H1 (cell line): ENCODE measurements at regions not wholly inside any gene's neighbourhood (a gene's known extent, or its start where the extent isn't known, plus 50 kb on each side); places are given as distances from the start of the nearest gene placed in this dataset.

Experiments used
- CTCF ChIA-PET: fragments of 300-600 bp; sonication (Branson Sonifier 250); formaldehyde crosslinking; loops from one replicate; lab custom pipeline; 2021; ENCODE audit not compliant: partially characterized antibody; lab: Charles Lee
- POLR2A ChIA-PET: fragments of 300-600 bp; sonication (Branson Sonifier 250); formaldehyde crosslinking; loops from one replicate; lab custom pipeline; 2021; ENCODE audit warnings: inconsistent platforms; ENCODE audit not compliant: partially characterized antibody; lab: Charles Lee
- DNase-seq, 2 experiments: peaks; one replicate each; pipeline versions ENCODE4 v3.0.0 to v3.0.0-alpha.2; 2010 to 2022; ENCODE audit warnings: low spot score in 2 of 2, low read depth in 1 of 2, mixed read lengths in 1 of 2
- FAIRE-seq: peaks from 2 replicates; lab custom pipeline; 2011; peaks lifted over from hg19 to GRCh38; lab: Jason Lieb, UNC
- H2AFZ ChIP-seq: 2 replicates; pipeline ENCODE4 v1.8.1; 2012; ENCODE audit warnings: low read length, inconsistent platforms
- H2AK5ac ChIP-seq: 2 replicates; pipeline ENCODE4 v1.6.1; 2013; ENCODE audit warnings: low read depth, low read length
- H2BK120ac ChIP-seq: replicated peaks from 2 replicates; pipeline ENCODE3; 2013; ENCODE audit warnings: low read depth, low read length, inconsistent platforms
- H2BK12ac ChIP-seq: 2 replicates; pipeline ENCODE4 v1.6.1; 2013; ENCODE audit warnings: low read depth, low read length
- H2BK15ac ChIP-seq: 2 replicates; pipeline ENCODE4 v1.6.1; 2013; ENCODE audit warnings: low read length
- H2BK20ac ChIP-seq: 2 replicates; pipeline ENCODE4 v1.6.1; 2013; ENCODE audit warnings: low read length
- H2BK5ac ChIP-seq: 2 replicates; pipeline ENCODE4 v1.6.1; 2013; ENCODE audit warnings: low read depth, low read length
- H3K14ac ChIP-seq: 2 replicates; pipeline ENCODE4 v1.6.1; 2013; ENCODE audit warnings: inconsistent platforms; ENCODE audit not compliant: insufficient read length
- H3K18ac ChIP-seq: 2 replicates; pipeline ENCODE4 v1.6.1; 2013; ENCODE audit warnings: low read length; ENCODE audit errors: extremely low read depth
- H3K23ac ChIP-seq: 2 replicates; pipeline ENCODE4 v1.6.1; 2013; ENCODE audit warnings: inconsistent platforms; ENCODE audit not compliant: insufficient read length
- H3K23me2 ChIP-seq: 2 replicates; pipeline ENCODE4 v1.6.1; 2013; ENCODE audit warnings: low read depth, low read length
- H3K27ac ChIP-seq: 2 replicates; pipeline ENCODE4 v1.6.1; 2011; ENCODE audit warnings: low read depth, low read length, inconsistent platforms
- H3K27me3 ChIP-seq, 4 experiments: replicated peaks in 1 of 4; 1 replicate in 1 of 4; 2 replicates in 3 of 4; pipeline versions ENCODE4 v1.6.1 to v1.8.1; 2011 to 2013; ENCODE audit warnings: low read length in 3 of 4, mild to moderate bottlenecking in 3 of 4, inconsistent platforms in 2 of 4, mixed read lengths in 2 of 4, moderate library complexity in 1 of 4; ENCODE audit not compliant: control insufficient read depth in 3 of 4, insufficient read depth in 3 of 4; ENCODE audit errors: extremely low read depth in 1 of 4
- H3K36me3 ChIP-seq, 4 experiments: 2 replicates each; pipeline versions ENCODE4 v1.6.1 to v1.8.1; 2011 to 2013; ENCODE audit warnings: mild to moderate bottlenecking in 4 of 4, low read length in 3 of 4, moderate library complexity in 2 of 4, control low read depth in 1 of 4, inconsistent platforms in 1 of 4; ENCODE audit not compliant: insufficient read depth in 4 of 4, control insufficient read depth in 2 of 4
- H3K4ac ChIP-seq: replicated peaks from 2 replicates; pipeline ENCODE3; 2013; ENCODE audit warnings: low read length, low read depth, mixed read lengths, inconsistent platforms; ENCODE audit not compliant: insufficient read length
- H3K4me1 ChIP-seq, 4 experiments: replicated peaks in 1 of 4; 1 replicate in 1 of 4; 2 replicates in 3 of 4; pipeline versions ENCODE4 v1.6.1 to v1.8.1; 2011 to 2013; ENCODE audit warnings: low read length in 3 of 4, inconsistent platforms in 2 of 4, mixed read lengths in 1 of 4; ENCODE audit not compliant: insufficient read depth in 4 of 4, control insufficient read depth in 3 of 4
- H3K4me2 ChIP-seq, 2 experiments: 2 replicates each; pipeline versions ENCODE4 v1.6.1 to v1.8.1; 2011 to 2013; ENCODE audit warnings: low read depth in 2 of 2, low read length in 2 of 2, control low read depth in 1 of 2, inconsistent platforms in 1 of 2, mild to moderate bottlenecking in 1 of 2; ENCODE audit not compliant: insufficient read depth in 1 of 2
- H3K4me3 ChIP-seq, 4 experiments: fragments of 200-600, 300-600 bp in 1 of 4; sonication (generic), shearing (Covaris generic), sonication (Bioruptor Twin) in 1 of 4; 2 replicates each; pipeline versions ENCODE4 v1.5.1 to v1.8.1; 2011 to 2016; ENCODE audit warnings: low read length in 4 of 4, low read depth in 3 of 4, control low read depth in 2 of 4, inconsistent platforms in 2 of 4, mild to moderate bottlenecking in 2 of 4, mixed read lengths in 1 of 4, moderate library complexity in 1 of 4; ENCODE audit not compliant: insufficient read depth in 2 of 4; ENCODE audit errors: extremely low read depth in 1 of 4
- H3K56ac ChIP-seq: replicated peaks from 2 replicates; pipeline ENCODE3; 2013; ENCODE audit warnings: low read depth, mild to moderate bottlenecking, mixed read lengths, low read length, inconsistent platforms; ENCODE audit not compliant: insufficient read length
- H3K79me1 ChIP-seq: 2 replicates; pipeline ENCODE4 v1.6.1; 2013; ENCODE audit warnings: low read depth, low read length, control low read depth
- H3K79me2 ChIP-seq, 2 experiments: 2 replicates each; pipeline versions ENCODE4 v1.6.1 to v1.8.1; 2012 to 2013; ENCODE audit warnings: low read length in 2 of 2, mild to moderate bottlenecking in 2 of 2, inconsistent platforms in 1 of 2; ENCODE audit not compliant: insufficient read depth in 2 of 2, control insufficient read depth in 1 of 2
- H3K9ac ChIP-seq, 4 experiments: replicated peaks in 1 of 4; 1 replicate in 1 of 4; 2 replicates in 3 of 4; pipeline versions ENCODE4 v1.6.1 to v1.8.1; 2011 to 2013; ENCODE audit warnings: low read depth in 3 of 4, low read length in 3 of 4, control low read depth in 2 of 4, mild to moderate bottlenecking in 2 of 4, moderate library complexity in 2 of 4, inconsistent platforms in 1 of 4; ENCODE audit errors: extremely low read depth in 1 of 4
- H3K9me3 ChIP-seq, 2 experiments: 2 replicates each; pipeline versions ENCODE4 v1.6.1 to v1.8.1; 2012 to 2013; ENCODE audit warnings: mild to moderate bottlenecking in 2 of 2, moderate library complexity in 2 of 2, control low read depth in 1 of 2, inconsistent platforms in 1 of 2, low read depth in 1 of 2, low read length in 1 of 2, mixed read lengths in 1 of 2; ENCODE audit not compliant: insufficient read depth in 2 of 2
- H4K20me1 ChIP-seq, 2 experiments: replicated peaks in 1 of 2; 2 replicates each; pipeline versions ENCODE3 to v1.8.1; 2011 to 2013; ENCODE audit warnings: inconsistent platforms in 2 of 2, low read length in 2 of 2, mild to moderate bottlenecking in 1 of 2; ENCODE audit not compliant: insufficient read depth in 2 of 2, control insufficient read depth in 1 of 2
- H4K5ac ChIP-seq: 2 replicates; pipeline ENCODE4 v1.6.1; 2013; ENCODE audit warnings: low read length, low read depth, mixed read lengths, inconsistent platforms; ENCODE audit not compliant: insufficient read length
- H4K8ac ChIP-seq: 2 replicates; pipeline ENCODE4 v1.8.0; 2013; ENCODE audit warnings: mild to moderate bottlenecking, moderate library complexity, low read length, inconsistent platforms; ENCODE audit not compliant: insufficient read depth; ENCODE audit errors: extremely low read depth
- H4K91ac ChIP-seq: replicated peaks from 2 replicates; pipeline ENCODE3; 2013; ENCODE audit warnings: low read length, mixed read lengths, inconsistent platforms; ENCODE audit not compliant: insufficient read length
- BRCA1 ChIP-seq: IDR thresholded peaks from 2 replicates; pipeline ENCODE4 v1.6.1; 2012; ENCODE audit warnings: low read depth, low read length, improper control_type of control experiment
- CHD2 ChIP-seq: IDR thresholded peaks from 2 replicates; pipeline ENCODE4 v1.6.1; 2012; ENCODE audit warnings: low read length, improper control_type of control experiment
- CREB1 ChIP-seq: IDR thresholded peaks from 2 replicates; pipeline ENCODE4 v1.6.1; 2012; ENCODE audit warnings: inconsistent platforms
- KDM4A ChIP-seq: IDR thresholded peaks from one replicate; pipeline ENCODE4 v1.7.1; 2012; ENCODE audit warnings: low read depth, mild to moderate bottlenecking, moderate library complexity, low read length, inconsistent platforms; ENCODE audit not compliant: severe bottlenecking
- SAP30 ChIP-seq: fragments of 300-600 bp; sonication (generic); IDR thresholded peaks from 2 replicates; pipeline ENCODE4 v1.7.1; 2012; ENCODE audit warnings: low read length, moderate library complexity, mild to moderate bottlenecking, inconsistent platforms; ENCODE audit not compliant: insufficient read depth, insufficient replicate concordance
- WGBS, 2 experiments: shearing (Covaris generic) in 1 of 2; methylation state at CpG; one replicate each; pipeline versions ENCODE4 v1.1.6 to v1.1.7; 2013 to 2015; ENCODE audit warnings: low lambda C conversion rate in 2 of 2, mixed read lengths in 2 of 2, inconsistent platforms in 1 of 2, low coverage in 1 of 2, missing lambda C conversion rate in 1 of 2; ENCODE audit not compliant: insufficient replicate concordance in 2 of 2, insufficient coverage in 1 of 2, insufficient read length in 1 of 2; ENCODE audit errors: extremely low coverage in 1 of 2, missing lambda C conversion rate in 1 of 2; 5-methylcytosine and 5-hydroxymethylcytosine counted together

DNA sequence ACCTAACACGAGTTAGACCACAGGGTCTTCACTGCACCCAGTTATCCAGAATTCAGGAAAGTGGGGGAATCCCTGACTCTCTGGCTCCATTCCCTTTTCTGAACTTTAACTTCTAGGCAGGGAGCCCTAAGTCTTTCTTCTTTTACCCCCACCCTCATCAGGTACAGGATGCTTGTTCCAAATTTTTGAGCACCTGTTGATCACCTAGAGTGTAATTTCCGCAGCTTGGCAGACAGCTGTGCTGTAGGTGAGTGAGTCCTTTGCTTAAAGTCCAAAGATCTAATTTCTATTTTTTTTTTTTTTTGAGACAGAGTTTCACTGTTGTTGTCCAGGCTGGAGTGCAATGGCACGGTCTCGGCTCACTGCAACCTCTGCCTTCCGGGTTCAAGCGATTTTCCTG, 89.5 kb upstream of the AKIRIN2 start:
- ChIA-PET CTCF (no interaction called here), POLR2A (no interaction called here)
- no peak for DNase-seq
- Histone ChIP-seq H3K23me2 (no peaks in the 10 kb centered on the region), H3K79me2 (no peaks in the 10 kb centered on the region), H3K9ac (no peak overlapping the region), H2BK12ac (no peak overlapping the region), H4K8ac (no peak overlapping the region), H2BK5ac (no peak overlapping the region), H4K91ac (no peak overlapping the region), H3K4ac (no peak overlapping the region), H2AFZ (no peak overlapping the region), H3K36me3 (no peaks in the 10 kb centered on the region), H2BK20ac (no peak overlapping the region), H3K27ac (no peak overlapping the region), H3K23ac (no peak overlapping the region), H3K4me1 (peaks cover 0 to 18% (median 9%) of the 10 kb centered on the region in 4 experiments; a peak in 4 of 7 replicates), H2BK120ac (no peak overlapping the region), H3K14ac (no peak overlapping the region), H3K9me3 (no peaks in the 10 kb centered on the region), H3K56ac (no peak overlapping the region), H4K5ac (no peak overlapping the region), H4K20me1 (no peaks in the 10 kb centered on the region), H2AK5ac (no peak overlapping the region), H3K18ac (no peak overlapping the region), H3K79me1 (no peaks in the 10 kb centered on the region), H3K27me3 (no peaks in the 10 kb centered on the region), H3K4me3 (no peak overlapping the region), H3K4me2 (no peak overlapping the region), H2BK15ac (no peak overlapping the region)
- FAIRE-seq: no peak
- TF ChIP-seq BRCA1: no peak
- no peak for TF ChIP-seq KDM4A
- TF ChIP-seq CREB1: no peak
- TF ChIP-seq SAP30: no peak
- TF ChIP-seq CHD2: no peak
- WGBS, 2 experiments: 97% methylated on average over 5 of the region's 6 CpGs; no CpG with 5 or more reads in 1 of the 2 experiments
